Kidney epithelial cell (primary cell): ENCODE measurements at regions not wholly inside any gene's neighbourhood (a gene's known extent, or its start where the extent isn't known, plus 50 kb on each side); places are given as distances from the start of the nearest gene placed in this dataset.

Experiments
- DNase-seq: peaks from one replicate; pipeline ENCODE4 v3.0.0-alpha.2; 2010; ENCODE audit warnings: low read depth
- H3K27me3 ChIP-seq: 2 replicates; pipeline ENCODE4 v1.6.0; 2011; ENCODE audit warnings: low read length; ENCODE audit not compliant: control insufficient read depth, insufficient read depth
- H3K36me3 ChIP-seq: 2 replicates; pipeline ENCODE4 v1.5.1; 2011; ENCODE audit warnings: low read length; ENCODE audit not compliant: control insufficient read depth, insufficient read depth
- H3K4me3 ChIP-seq: 2 replicates; pipeline ENCODE4 v1.5.1; 2011; ENCODE audit warnings: low read depth, mild to moderate bottlenecking, control low read depth, low read length
- CTCF ChIP-seq: IDR thresholded peaks from 2 replicates; pipeline ENCODE4 v1.5.1; 2011; ENCODE audit warnings: mild to moderate bottlenecking, moderate library complexity, low read length, control low read depth, inconsistent platforms; ENCODE audit not compliant: insufficient read depth, poor library complexity, severe bottlenecking

GRCh38 chr4:145375416-145375815 lies 106.2 kb upstream of the SMAD1 start:
- H3K27me3 ChIP-seq, result no peaks in the 10 kb centered on the region
- TF ChIP-seq CTCF, result no peak
- H3K36me3 ChIP-seq, result no peaks in the 10 kb centered on the region
- no peak for DNase-seq
- no peak overlapping the region for H3K4me3 ChIP-seq

- no peak for TF ChIP-seq CTCF
- Histone ChIP-seq H3K27me3 (no peaks in the 10 kb centered on the region), H3K4me3 (no peak overlapping the region), H3K36me3 (no peaks in the 10 kb centered on the region)
- no peak for DNase-seq
Observed at GRCh38 chr4:145352438-145353145, 129.1 kb upstream of the SMAD1 start.

- Histone ChIP-seq H3K36me3 (no peaks in the 10 kb centered on the region), H3K4me3 (no peak overlapping the region), H3K27me3 (no peaks in the 10 kb centered on the region)
- DNase-seq, result no peak
- TF ChIP-seq CTCF, result no peak
Observed at GRCh38 chr4:145351922-145352321, 129.7 kb upstream of the SMAD1 start.

- TF ChIP-seq CTCF, result no peak
- no peaks in the 10 kb centered on the region for H3K27me3 ChIP-seq
- DNase-seq, result no peak
- H3K4me3 ChIP-seq, result no peak overlapping the region
- H3K36me3 ChIP-seq, result no peaks in the 10 kb centered on the region
Observed at GRCh38 chr4:145351162-145351561, 130.5 kb upstream of the SMAD1 start.

- no peak for TF ChIP-seq CTCF
- no peak for DNase-seq
- Histone ChIP-seq H3K27me3 (no peaks in the 10 kb centered on the region), H3K4me3 (no peak overlapping the region), H3K36me3 (no peaks in the 10 kb centered on the region)
Observed at GRCh38 chr4:145348291-145348690, 133.4 kb upstream of the SMAD1 start.

- Histone ChIP-seq H3K27me3 (no peaks in the 10 kb centered on the region), H3K4me3 (no peak overlapping the region), H3K36me3 (no peaks in the 10 kb centered on the region)
- no peak for TF ChIP-seq CTCF
- peak; percentile 32 for DNase-seq
Observed at GRCh38 chr4:145347684-145348083, 134.0 kb upstream of the SMAD1 start.
